ENCODE measurements at regions not wholly inside any gene's neighbourhood (a gene's known extent, or its start where the extent isn't known, plus 50 kb on each side); places are given as distances from the start of the nearest gene placed in this dataset.

DNA sequence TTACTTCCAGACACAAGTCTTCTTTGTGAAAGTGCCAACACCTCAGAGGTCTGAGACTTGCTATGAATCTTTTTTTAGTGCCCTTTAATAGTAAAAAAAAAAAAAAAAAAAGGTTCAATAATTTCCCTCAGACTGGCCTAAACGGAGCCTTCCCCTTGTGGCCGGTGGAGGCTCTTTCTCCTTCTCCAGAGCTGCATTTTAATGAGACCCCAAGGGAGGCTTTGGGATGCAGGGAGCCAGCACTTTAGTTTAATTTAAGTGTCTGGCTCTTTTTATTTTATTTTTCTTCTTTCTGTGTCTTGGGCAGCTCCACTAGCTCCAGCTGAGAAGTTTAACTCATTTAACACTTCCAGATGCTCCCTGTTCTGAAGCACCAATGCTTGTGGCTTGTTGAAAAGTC lies 67.8 kb upstream of the MAPK4 start:
- Histone ChIP-seq H3K56ac (ENCODE audit: extremely low read depth, insufficient read depth, low read length) (no peak overlapping the region), H3K18ac (ENCODE audit: low read depth, low read length) (no peak overlapping the region), H3K4me3 (ENCODE audit: insufficient read depth, low read depth, low read length) (no peak overlapping the region), H3K9me3 (ENCODE audit: control insufficient read depth, insufficient read depth, low read length) (no peaks in the 10 kb centered on the region), H4K20me1 (ENCODE audit: insufficient read depth, low read length) (no peaks in the 10 kb centered on the region), H3K4me1 (ENCODE audit: control insufficient read depth, insufficient read depth, low read length) (no peaks in the 10 kb centered on the region), H3K79me1 (ENCODE audit: low read depth in 1 of 2, low read length in 2 of 2) (no peaks in the 10 kb centered on the region), H2AFZ (replicated peaks; ENCODE audit: low read length, poor library complexity) (no peak overlapping the region), H4K5ac (ENCODE audit: low read depth, low read length) (no peak overlapping the region), H3K27ac (ENCODE audit: insufficient read depth, low read length) (no peak overlapping the region), H3K4ac (ENCODE audit: low read depth, low read length) (no peak overlapping the region), H2AK5ac (ENCODE audit: low read depth, low read length) (no peak overlapping the region), H3K9ac (ENCODE audit: low read depth, low read length) (no peak overlapping the region), H2BK120ac (ENCODE audit: low read depth, low read length) (no peak overlapping the region), H2BK5ac (ENCODE audit: low read depth, low read length, poor library complexity, severe bottlenecking) (no peak overlapping the region), H2BK15ac (ENCODE audit: low read depth, low read length) (no peak overlapping the region), H4K91ac (ENCODE audit: insufficient read depth, low read depth, low read length) (no peak overlapping the region), H3K9me1 (ENCODE audit: insufficient read depth, low read length) (no peaks in the 10 kb centered on the region), H3K14ac (replicated peaks; ENCODE audit: low read depth, low read length) (no peak overlapping the region), H2BK20ac (ENCODE audit: low read depth, low read length) (no peak overlapping the region), H3K27me3 (ENCODE audit: control insufficient read depth, insufficient read depth, low read length) (no peaks in the 10 kb centered on the region), H2AK9ac (replicated peaks; ENCODE audit: low read depth, low read length, poor library complexity) (no peak overlapping the region), H3K4me2 (ENCODE audit: low read depth, low read length) (no peak overlapping the region), H4K8ac (ENCODE audit: low read depth in 2 of 2, low read length in 2 of 2) (no peak overlapping the region), H3K36me3 (ENCODE audit: control insufficient read depth, insufficient read depth, low read length) (no peaks in the 10 kb centered on the region), H3K23ac (ENCODE audit: low read depth, low read length) (no peak overlapping the region)
- TF ChIP-seq CHD1 (IDR thresholded peaks at IDR 0.05; ENCODE audit: low read depth, low read length): no peak
- TF ChIP-seq FOS (IDR thresholded peaks at IDR 0.05; ENCODE audit: low read depth, low read length): no peak
- no peak for TF ChIP-seq POLR2A (IDR thresholded peaks at IDR 0.05; ENCODE audit: low read depth, low read length)
- TF ChIP-seq RCOR1 (IDR thresholded peaks at IDR 0.05; ENCODE audit: insufficient replicate concordance, low read length): no peak
- TF ChIP-seq RFX5 (IDR thresholded peaks at IDR 0.05; ENCODE audit: low read depth, low read length): no peak
- TF ChIP-seq, protein P1, sequence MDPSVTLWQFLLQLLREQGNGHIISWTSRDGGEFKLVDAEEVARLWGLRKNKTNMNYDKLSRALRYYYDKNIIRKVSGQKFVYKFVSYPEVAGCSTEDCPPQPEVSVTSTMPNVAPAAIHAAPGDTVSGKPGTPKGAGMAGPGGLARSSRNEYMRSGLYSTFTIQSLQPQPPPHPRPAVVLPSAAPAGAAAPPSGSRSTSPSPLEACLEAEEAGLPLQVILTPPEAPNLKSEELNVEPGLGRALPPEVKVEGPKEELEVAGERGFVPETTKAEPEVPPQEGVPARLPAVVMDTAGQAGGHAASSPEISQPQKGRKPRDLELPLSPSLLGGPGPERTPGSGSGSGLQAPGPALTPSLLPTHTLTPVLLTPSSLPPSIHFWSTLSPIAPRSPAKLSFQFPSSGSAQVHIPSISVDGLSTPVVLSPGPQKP (IDR thresholded peaks at IDR 0.05; ENCODE audit: borderline replicate concordance, low read depth, low read length): no peak
- TF ChIP-seq SMC3 (IDR thresholded peaks at IDR 0.05; ENCODE audit: low read depth, low read length): no peak
- TF ChIP-seq RAD21 (IDR thresholded peaks at IDR 0.05; ENCODE audit: low read length): no peak
- no peak for TF ChIP-seq MAZ (IDR thresholded peaks at IDR 0.05; ENCODE audit: borderline replicate concordance, low read depth, low read length)
- in situ Hi-C loops (cut with MboI; ENCODE audit: low sequenced_read_pairs): no loop called here
- DNase-seq (no peak), ATAC-seq (ENCODE audit: low read depth) (no peak)
- BruUV-seq (replicated peaks): no TSS peak
- dilution Hi-C loops (cut with HindIII; ENCODE audit: low sequenced_read_pairs, unreplicated experiment): no loop called here
- ChIA-PET POLR2A (ENCODE audit: unreplicated experiment) (no interaction called here), CTCF (interaction anchor here (0.7 kb wide), 1 partner anchor 43 kb away, joined by 7 read pairs; no protein-coding TSS in a partner anchor)
- WGBS, 2 experiments (ENCODE audit: extremely low coverage in 2 of 2, insufficient read length in 1 of 2): no CpG with 5 or more reads among the region's 2 CpGs
- intact Hi-C loops (cut with micrococcal nuclease): no loop called here

Measured in IMR-90 (cell line).